ENCODE measurements at regions not wholly inside any gene's neighbourhood (a gene's known extent, or its start where the extent isn't known, plus 50 kb on each side); places are given as distances from the start of the nearest gene placed in this dataset.
A peak's percentile ranks its signal among the peaks of the same experiment; 100 is the strongest.
"Not testable (repeated sequence)": the region's sequence is repeated elsewhere in the genome, so short reads cannot be mapped to it uniquely, and the experiment has no call there.

DNA sequence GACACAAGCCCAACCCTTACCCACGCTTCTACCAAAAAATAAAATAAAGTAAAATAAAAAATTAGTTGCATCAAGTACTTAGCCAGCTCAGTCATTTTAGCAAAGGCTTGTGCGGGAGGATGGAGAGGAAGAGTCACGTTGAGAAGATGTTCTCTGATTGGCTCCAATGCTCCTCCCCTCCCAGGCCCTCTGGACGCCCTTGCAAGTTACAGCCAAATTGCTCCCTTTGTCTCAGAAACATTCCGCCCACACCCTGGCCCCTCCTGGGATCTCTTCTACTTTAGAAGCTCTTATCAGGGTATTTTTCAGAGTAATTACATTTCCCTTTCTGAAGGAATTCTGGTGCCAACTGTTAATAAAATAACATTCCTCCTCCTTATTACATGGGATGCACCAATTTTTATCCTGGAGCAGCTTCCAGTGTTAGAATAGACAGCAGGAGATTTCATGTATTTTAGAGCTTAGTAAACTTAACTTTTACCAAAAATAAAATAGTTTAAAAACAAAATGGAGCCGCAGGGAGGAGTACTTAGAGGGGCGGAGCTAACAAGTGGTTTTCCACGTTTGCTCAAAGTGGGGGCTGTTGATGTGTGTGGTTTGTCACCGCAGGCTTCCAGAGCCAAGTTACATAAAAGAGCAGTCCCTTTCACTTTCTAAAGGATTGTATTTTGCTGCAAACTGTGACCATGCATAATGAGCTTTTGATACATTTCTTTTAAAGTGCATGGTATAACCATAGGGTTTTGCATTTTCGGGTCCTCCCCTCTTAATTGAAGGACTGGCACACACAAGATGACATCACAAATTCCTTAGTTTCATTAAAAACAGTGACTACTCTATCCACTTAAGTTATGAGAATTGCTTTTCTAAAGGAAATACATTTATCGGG lies 71.7 kb upstream of the RAP1B start:
- H3K36me3 ChIP-seq, result no peaks in the 10 kb centered on the region
- peak overlapping the region; percentile 31 for H3K27ac ChIP-seq
- no peaks in the 10 kb centered on the region for H3K9me3 ChIP-seq
- DNase-seq (ENCODE audit: extremely low spot score in 2 of 2), result no peak
- TF ChIP-seq, protein P1, sequence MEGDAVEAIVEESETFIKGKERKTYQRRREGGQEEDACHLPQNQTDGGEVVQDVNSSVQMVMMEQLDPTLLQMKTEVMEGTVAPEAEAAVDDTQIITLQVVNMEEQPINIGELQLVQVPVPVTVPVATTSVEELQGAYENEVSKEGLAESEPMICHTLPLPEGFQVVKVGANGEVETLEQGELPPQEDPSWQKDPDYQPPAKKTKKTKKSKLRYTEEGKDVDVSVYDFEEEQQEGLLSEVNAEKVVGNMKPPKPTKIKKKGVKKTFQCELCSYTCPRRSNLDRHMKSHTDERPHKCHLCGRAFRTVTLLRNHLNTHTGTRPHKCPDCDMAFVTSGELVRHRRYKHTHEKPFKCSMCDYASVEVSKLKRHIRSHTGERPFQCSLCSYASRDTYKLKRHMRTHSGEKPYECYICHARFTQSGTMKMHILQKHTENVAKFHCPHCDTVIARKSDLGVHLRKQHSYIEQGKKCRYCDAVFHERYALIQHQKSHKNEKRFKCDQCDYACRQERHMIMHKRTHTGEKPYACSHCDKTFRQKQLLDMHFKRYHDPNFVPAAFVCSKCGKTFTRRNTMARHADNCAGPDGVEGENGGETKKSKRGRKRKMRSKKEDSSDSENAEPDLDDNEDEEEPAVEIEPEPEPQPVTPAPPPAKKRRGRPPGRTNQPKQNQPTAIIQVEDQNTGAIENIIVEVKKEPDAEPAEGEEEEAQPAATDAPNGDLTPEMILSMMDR (IDR thresholded peaks at IDR 0.05), result no peak
- TF ChIP-seq POLR2AphosphoS5 (IDR thresholded peaks at IDR 0.05; ENCODE audit: insufficient read depth in 1 of 2, low read depth in 1 of 2), result no peak
- TF ChIP-seq POLR2A (IDR thresholded peaks at IDR 0.05), result no peak
- peaks cover 19% of the 10 kb centered on the region for H3K4me1 ChIP-seq
- H3K4me3 ChIP-seq, result peak overlapping the region; percentile 22 to 23
- intact Hi-C loops (cut with DNase I), result no loop called here
- H3K27me3 ChIP-seq, result no peaks in the 10 kb centered on the region

DNA sequence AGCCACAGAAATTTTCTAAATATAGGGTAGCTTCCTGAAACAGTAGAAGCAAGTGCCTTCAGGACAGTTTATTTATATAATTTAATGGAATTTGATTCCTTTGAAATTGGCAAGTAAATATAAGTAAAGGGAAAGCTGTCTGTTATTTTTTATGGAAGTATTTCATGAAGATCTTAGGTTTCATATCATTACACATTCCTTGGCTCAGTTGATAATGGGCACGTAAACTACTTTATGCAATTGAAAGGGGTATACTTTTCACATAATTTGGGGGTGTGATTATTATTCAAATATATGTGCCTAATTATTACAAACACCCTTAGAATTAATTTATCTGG lies 71.1 kb upstream of the RAP1B start:
- peaks cover 19% of the 10 kb centered on the region for H3K4me1 ChIP-seq
- peak overlapping the region; percentile 22 to 23 for H3K4me3 ChIP-seq
- H3K27me3 ChIP-seq, result no peaks in the 10 kb centered on the region
- H3K9me3 ChIP-seq, result no peaks in the 10 kb centered on the region
- DNase-seq (ENCODE audit: extremely low spot score in 2 of 2), result no peak
- TF ChIP-seq, protein P1 (IDR thresholded peaks at IDR 0.05), result no peak
- no peak for TF ChIP-seq POLR2A (IDR thresholded peaks at IDR 0.05)
- TF ChIP-seq POLR2AphosphoS5 (IDR thresholded peaks at IDR 0.05; ENCODE audit: insufficient read depth in 1 of 2, low read depth in 1 of 2), result no peak
- intact Hi-C loops (cut with DNase I), result no loop called here
- H3K36me3 ChIP-seq, result no peaks in the 10 kb centered on the region
- peak overlapping the region; percentile 31 for H3K27ac ChIP-seq

DNA sequence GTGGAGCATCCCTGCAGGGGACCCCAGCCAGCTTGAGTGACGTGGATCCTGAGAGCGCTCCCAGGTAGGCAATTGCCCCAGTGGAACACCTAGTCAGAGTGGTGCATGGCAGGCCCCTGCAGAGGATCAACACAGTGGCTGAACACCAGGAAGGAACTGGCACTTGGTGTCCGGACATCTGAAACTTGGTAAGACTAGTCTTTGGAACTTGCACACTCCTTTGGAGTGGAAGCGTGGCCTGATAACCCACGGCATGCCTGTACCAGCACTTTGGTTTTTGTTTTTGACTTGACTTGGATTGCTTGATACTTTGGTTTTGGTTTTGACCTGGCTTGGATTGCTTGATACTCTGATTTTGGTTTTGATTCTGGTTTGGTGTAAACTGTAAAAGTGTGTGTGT lies 69.9 kb upstream of the RAP1B start:
- DNase-seq (ENCODE audit: extremely low spot score in 2 of 2); intact Hi-C loops (cut with DNase I); H3K27ac ChIP-seq; H3K4me3 ChIP-seq; H3K27me3 ChIP-seq; H3K9me3 ChIP-seq; H3K36me3 ChIP-seq: not testable (repeated sequence)
- peaks cover 19% of the 10 kb centered on the region for H3K4me1 ChIP-seq

DNA sequence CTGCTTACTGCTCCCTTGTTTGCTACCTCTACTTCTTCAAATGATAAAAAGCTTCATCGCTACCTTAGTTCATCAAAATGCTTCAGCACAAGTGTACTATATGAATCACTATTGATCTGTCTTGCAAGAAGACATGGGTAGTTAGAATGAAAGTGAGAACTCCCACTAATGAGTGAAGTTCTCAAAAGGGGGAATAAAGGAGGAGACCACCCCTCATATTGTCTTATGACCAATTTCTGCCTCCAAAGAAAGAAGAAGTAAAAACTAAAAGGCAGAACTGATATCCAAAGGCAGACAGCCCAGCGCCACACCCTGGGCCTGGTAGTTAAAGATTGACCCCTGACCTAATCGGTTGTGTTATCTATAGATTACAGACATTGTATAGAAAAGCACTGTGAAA lies 63.4 kb upstream of the RAP1B start:
- H3K36me3 ChIP-seq; H3K4me1 ChIP-seq; intact Hi-C loops (cut with DNase I); H3K4me3 ChIP-seq; H3K9me3 ChIP-seq; H3K27ac ChIP-seq; H3K27me3 ChIP-seq; DNase-seq (ENCODE audit: extremely low spot score in 2 of 2): not testable (repeated sequence)

DNA sequence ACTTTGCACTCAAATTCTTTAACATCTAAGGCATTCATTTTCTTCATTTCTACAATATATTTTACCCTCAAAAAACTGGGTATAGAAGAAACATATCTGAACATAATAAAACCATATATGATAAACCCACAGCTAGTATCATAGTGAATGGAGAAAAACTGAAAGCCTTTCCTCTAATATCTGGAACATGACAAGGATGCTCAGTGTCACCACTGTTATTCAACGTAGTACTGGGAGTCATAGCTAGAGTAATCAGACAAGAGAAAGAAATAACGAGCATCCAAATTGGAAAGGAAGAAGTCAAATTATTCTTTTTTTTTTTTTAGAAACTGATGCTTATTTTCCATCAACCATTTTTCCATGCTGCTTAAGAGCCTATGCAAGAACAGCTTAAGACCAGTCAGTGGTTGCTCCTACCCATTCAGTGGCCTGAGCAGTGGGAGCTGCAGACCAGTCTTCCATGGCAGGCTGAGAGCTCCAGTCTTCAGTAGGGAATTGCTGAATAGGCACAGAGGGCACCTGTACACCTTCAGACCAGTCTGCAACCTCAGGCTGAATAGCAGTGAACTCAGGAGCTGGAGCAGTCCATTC lies 58.0 kb upstream of the RAP1B start:
- H3K27ac ChIP-seq; H3K4me3 ChIP-seq; H3K36me3 ChIP-seq; H3K9me3 ChIP-seq; intact Hi-C loops (cut with DNase I); DNase-seq (ENCODE audit: extremely low spot score in 2 of 2); H3K4me1 ChIP-seq; H3K27me3 ChIP-seq: not testable (repeated sequence)

DNA sequence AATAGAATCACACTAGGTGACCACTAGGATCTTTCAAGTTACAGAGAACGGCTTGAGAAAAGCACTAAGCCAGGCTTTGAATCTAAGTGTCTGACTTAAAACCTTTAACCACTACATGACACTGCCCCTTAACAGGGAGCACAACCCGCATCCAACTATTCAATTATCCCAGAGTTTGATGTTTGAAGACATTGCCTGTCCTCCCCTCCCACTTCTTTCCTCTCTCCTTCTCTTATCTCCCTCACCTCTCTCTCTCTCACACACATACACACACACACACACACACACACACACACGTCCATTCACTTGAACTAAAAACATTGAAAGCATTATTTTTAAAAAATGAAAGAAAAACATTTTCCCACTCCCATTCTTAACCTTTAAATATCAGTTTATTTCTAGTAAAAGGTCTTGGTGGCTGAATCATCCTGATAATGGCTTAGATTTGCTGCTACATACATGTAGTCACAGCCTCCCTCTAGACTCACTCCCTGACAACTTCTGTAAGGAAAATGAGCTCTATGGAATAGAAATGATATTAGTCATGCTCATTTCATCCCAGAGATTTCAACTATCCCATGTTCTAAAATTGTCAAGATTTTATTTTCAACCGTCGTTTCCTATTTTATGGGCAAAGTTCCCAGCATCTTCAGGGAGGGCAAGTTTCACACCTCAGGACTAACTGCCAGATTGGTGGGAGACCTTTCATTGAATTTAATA lies 53.5 kb upstream of the RAP1B start:
- Histone ChIP-seq H3K27me3 (no peaks in the 10 kb centered on the region), H3K4me3 (no peak overlapping the region), H3K27ac (no peak overlapping the region), H3K9me3 (no peaks in the 10 kb centered on the region), H3K36me3 (no peaks in the 10 kb centered on the region), H3K4me1 (peaks cover 13% of the 10 kb centered on the region)
- intact Hi-C loops (cut with DNase I), result no loop called here
- no peak for DNase-seq (ENCODE audit: extremely low spot score in 2 of 2)
- TF ChIP-seq POLR2A (IDR thresholded peaks at IDR 0.05) (no peak), POLR2AphosphoS5 (IDR thresholded peaks at IDR 0.05; ENCODE audit: insufficient read depth in 1 of 2, low read depth in 1 of 2) (no peak)
- TF ChIP-seq, protein P1 (IDR thresholded peaks at IDR 0.05), result no peak
